ENCODE measurements at regions not wholly inside any gene's neighbourhood (a gene's known extent, or its start where the extent isn't known, plus 50 kb on each side); places are given as distances from the start of the nearest gene placed in this dataset.

DNA sequence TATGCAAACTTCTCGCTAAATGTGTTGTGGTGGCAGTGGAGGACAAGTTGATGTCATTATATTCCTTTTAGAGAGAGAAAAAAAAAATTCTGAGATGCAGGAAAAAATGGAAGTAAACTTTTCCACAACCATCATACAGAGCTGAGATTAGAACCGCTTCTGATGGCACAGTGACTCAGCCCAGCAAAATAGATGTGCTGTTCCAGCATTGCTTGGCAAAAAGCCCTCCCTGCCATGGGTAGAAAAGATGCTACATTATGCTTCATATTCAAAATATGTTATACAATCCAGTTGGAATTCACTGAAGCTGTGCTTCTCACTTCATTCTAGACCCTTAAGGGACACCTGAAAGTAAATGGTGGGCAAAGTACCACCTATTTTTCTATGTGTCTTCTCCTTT is 1047.6 kb upstream of the FANCL start:
- H3K4me3 ChIP-seq = no peak overlapping the region
- TF ChIP-seq, protein P1, sequence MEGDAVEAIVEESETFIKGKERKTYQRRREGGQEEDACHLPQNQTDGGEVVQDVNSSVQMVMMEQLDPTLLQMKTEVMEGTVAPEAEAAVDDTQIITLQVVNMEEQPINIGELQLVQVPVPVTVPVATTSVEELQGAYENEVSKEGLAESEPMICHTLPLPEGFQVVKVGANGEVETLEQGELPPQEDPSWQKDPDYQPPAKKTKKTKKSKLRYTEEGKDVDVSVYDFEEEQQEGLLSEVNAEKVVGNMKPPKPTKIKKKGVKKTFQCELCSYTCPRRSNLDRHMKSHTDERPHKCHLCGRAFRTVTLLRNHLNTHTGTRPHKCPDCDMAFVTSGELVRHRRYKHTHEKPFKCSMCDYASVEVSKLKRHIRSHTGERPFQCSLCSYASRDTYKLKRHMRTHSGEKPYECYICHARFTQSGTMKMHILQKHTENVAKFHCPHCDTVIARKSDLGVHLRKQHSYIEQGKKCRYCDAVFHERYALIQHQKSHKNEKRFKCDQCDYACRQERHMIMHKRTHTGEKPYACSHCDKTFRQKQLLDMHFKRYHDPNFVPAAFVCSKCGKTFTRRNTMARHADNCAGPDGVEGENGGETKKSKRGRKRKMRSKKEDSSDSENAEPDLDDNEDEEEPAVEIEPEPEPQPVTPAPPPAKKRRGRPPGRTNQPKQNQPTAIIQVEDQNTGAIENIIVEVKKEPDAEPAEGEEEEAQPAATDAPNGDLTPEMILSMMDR (IDR thresholded peaks at IDR 0.05) = no peak
- no peak for TF ChIP-seq POLR2A (IDR thresholded peaks at IDR 0.05)
- no peaks in the 10 kb centered on the region for H3K27me3 ChIP-seq
- H3K4me1 ChIP-seq = no peaks in the 10 kb centered on the region
- intact Hi-C loops (cut with DNase I) = no loop called here
- DNase-seq = no peak
- no peak overlapping the region for H3K27ac ChIP-seq
- 58 to 64% methylated on average over 2 of the region's 2 CpGs for WGBS, 2 donors
- no peak for ATAC-seq
- H3K9me3 ChIP-seq = no peaks in the 10 kb centered on the region
- H3K36me3 ChIP-seq (replicated peaks in 1 of 2; ENCODE audit: insufficient read depth in 1 of 2, low read depth in 2 of 2) = no peaks in the 10 kb centered on the region

DNA sequence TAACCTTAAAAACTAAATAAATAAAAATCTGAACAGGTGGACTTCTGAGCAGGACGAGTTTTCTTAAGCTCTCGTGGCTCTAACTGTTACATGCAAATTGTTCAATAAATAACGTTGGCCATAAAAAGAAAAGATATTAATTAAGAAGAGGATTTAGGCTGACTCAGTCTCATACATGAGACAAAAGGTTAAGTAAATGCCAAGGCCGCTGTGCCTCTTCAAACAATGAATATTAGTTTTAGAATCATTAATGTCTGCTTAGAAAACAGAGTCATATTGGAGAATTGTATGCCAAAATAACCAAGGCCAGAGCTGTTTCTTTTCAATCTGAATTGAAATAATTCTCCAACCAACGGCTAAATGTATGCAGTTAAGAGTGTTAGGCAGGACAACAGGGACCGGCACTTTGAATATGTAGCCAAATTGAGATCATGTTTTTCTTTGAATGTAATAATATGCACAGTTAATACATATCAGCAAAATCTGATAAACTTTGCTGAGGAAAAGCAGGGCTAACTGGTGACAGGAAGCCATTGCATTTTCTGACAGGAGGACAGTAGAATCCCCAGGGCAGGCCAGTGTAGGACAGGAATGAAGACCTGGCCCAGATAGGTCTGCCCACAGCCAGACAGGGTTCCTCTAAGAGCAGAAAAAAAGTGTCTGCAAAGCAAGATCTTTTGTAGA is 1041.4 kb upstream of the FANCL start:
- 10 to 21% methylated on average over 6 of the region's 6 CpGs for WGBS, 2 donors
- no peak overlapping the region for H3K4me3 ChIP-seq
- H3K36me3 ChIP-seq (replicated peaks in 1 of 2; ENCODE audit: insufficient read depth in 1 of 2, low read depth in 2 of 2) = no peaks in the 10 kb centered on the region
- H3K9me3 ChIP-seq = no peaks in the 10 kb centered on the region
- H3K4me1 ChIP-seq = peaks cover 12% of the 10 kb centered on the region
- no peak overlapping the region for H3K27ac ChIP-seq
- no peak for TF ChIP-seq POLR2A (IDR thresholded peaks at IDR 0.05)
- TF ChIP-seq, protein P1 (IDR thresholded peaks at IDR 0.05) = no peak
- intact Hi-C loops (cut with DNase I) = no loop called here
- DNase-seq (no peak), ATAC-seq (no peak)
- H3K27me3 ChIP-seq = no peaks in the 10 kb centered on the region

DNA sequence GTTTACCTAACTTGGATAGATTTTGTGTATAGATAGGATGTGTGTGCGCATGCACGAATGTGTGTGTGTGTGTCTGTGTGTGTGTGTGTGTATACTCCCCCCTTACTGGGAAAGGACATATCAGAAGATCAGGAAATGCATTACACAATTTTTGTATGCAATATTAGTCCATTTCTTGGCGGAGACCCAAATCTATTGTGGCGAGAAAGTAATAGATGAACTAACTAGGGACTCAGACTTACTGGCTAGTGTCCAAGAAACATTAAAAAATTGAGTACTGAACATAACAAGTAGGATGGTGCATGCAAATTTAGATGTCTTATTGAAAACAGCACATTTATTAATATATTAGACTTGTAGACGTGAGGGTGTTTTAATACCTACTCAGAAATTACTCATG is 1036.5 kb upstream of the FANCL start:
- Histone ChIP-seq H3K36me3 (replicated peaks in 1 of 2; ENCODE audit: insufficient read depth in 1 of 2, low read depth in 2 of 2) (no peaks in the 10 kb centered on the region), H3K27me3 (no peaks in the 10 kb centered on the region), H3K4me1 (peaks cover 15% of the 10 kb centered on the region), H3K9me3 (no peaks in the 10 kb centered on the region), H3K4me3 (no peak overlapping the region), H3K27ac (no peak overlapping the region)
- no peak for ATAC-seq
- intact Hi-C loops (cut with DNase I) = no loop called here
- TF ChIP-seq, protein P1 (IDR thresholded peaks at IDR 0.05) = no peak
- no peak for TF ChIP-seq POLR2A (IDR thresholded peaks at IDR 0.05)
- no peak for DNase-seq
- WGBS, 2 donors = 61 to 63% methylated on average over 5 of the region's 5 CpGs

DNA sequence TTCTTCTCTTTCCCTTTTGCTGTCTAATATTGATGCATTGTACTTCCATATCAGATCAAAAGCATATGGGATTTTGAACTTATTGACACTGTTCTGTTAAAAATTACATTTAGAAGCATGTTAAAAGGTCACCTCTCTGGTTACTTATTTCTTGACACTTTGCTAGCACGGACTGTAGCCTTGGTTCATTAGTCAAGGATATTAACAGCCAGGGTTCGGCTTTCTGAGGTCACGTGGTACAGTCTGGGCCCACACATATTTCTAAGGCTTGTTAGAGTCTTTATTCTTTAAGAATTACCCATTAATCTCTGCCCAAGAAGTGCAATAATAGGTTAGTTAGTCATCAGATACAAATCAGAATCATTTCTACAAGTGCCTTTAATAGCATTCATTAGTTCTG is 1035.8 kb upstream of the FANCL start:
- Histone ChIP-seq H3K27ac (no peak overlapping the region), H3K36me3 (replicated peaks in 1 of 2; ENCODE audit: insufficient read depth in 1 of 2, low read depth in 2 of 2) (no peaks in the 10 kb centered on the region), H3K9me3 (no peaks in the 10 kb centered on the region), H3K27me3 (no peaks in the 10 kb centered on the region), H3K4me1 (peaks cover 8% of the 10 kb centered on the region), H3K4me3 (no peak overlapping the region)
- 36 to 39% methylated on average over 3 of the region's 3 CpGs for WGBS, 2 donors
- TF ChIP-seq, protein P1 (IDR thresholded peaks at IDR 0.05) = no peak
- TF ChIP-seq POLR2A (IDR thresholded peaks at IDR 0.05) = no peak
- DNase-seq (no peak), ATAC-seq (no peak)
- intact Hi-C loops (cut with DNase I) = no loop called here

DNA sequence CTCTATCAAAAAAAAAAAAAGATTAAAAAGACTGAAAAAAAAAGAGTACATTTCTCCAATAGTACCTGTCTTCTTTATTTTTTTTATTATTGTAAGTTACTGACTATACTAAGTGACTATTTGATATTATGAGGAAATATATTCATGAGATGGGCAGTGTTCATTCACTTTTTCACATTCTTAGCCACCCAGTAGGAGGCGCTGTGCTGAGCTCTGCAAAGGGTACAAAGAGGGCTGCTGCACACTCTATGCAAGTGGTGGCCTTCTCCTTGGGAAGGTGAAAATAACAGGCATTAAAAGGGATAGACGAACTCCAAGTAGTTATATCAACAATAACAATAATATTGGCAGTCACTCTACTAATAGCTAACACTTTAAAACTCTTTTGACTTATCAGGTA is 1034.9 kb upstream of the FANCL start:
- Histone ChIP-seq H3K36me3 (replicated peaks in 1 of 2; ENCODE audit: insufficient read depth in 1 of 2, low read depth in 2 of 2) (no peaks in the 10 kb centered on the region), H3K4me3 (no peak overlapping the region), H3K27ac (no peak overlapping the region), H3K9me3 (no peaks in the 10 kb centered on the region), H3K27me3 (no peaks in the 10 kb centered on the region), H3K4me1 (peaks cover 8% of the 10 kb centered on the region)
- intact Hi-C loops (cut with DNase I) = no loop called here
- TF ChIP-seq POLR2A (IDR thresholded peaks at IDR 0.05) = no peak
- TF ChIP-seq, protein P1 (IDR thresholded peaks at IDR 0.05) = no peak
- WGBS, 2 donors = 33 to 45% methylated on average over 2 of the region's 2 CpGs
- ATAC-seq (no peak), DNase-seq (no peak)
